ENCODE measurements at regions not wholly inside any gene's neighbourhood (a gene's known extent, or its start where the extent isn't known, plus 50 kb on each side); places are given as distances from the start of the nearest gene placed in this dataset.

DNA sequence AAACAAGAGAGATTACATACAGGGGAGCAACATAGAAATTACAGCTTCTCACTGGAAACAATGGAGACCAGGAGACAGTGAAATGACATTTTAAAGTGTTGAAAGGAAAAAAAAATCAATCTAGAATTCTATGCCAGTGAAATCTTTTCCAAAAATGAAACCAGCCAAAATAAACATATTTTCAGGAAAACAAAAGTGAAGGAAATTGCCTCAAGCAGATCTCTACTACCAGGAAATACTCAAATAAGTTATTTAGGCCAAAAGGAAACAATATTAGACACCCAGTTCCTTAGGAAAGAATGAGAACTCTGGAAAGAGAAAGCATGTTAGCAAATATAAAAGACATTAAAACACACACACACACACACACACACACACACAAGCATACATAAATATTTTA lies 339.9 kb upstream of the NCKAP5 start:
- Mint-ChIP-seq H3K36me3 (ENCODE audit: low read depth) (no peaks in the 10 kb centered on the region), H3K27me3 (peaks cover 2% of the 10 kb centered on the region), H3K4me1 (no peaks in the 10 kb centered on the region), H3K27ac (no peak overlapping the region), H3K9me3 (peaks cover 8% of the 10 kb centered on the region), H3K4me3 (no peak overlapping the region)
- TF ChIP-seq, protein P1, sequence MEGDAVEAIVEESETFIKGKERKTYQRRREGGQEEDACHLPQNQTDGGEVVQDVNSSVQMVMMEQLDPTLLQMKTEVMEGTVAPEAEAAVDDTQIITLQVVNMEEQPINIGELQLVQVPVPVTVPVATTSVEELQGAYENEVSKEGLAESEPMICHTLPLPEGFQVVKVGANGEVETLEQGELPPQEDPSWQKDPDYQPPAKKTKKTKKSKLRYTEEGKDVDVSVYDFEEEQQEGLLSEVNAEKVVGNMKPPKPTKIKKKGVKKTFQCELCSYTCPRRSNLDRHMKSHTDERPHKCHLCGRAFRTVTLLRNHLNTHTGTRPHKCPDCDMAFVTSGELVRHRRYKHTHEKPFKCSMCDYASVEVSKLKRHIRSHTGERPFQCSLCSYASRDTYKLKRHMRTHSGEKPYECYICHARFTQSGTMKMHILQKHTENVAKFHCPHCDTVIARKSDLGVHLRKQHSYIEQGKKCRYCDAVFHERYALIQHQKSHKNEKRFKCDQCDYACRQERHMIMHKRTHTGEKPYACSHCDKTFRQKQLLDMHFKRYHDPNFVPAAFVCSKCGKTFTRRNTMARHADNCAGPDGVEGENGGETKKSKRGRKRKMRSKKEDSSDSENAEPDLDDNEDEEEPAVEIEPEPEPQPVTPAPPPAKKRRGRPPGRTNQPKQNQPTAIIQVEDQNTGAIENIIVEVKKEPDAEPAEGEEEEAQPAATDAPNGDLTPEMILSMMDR (IDR thresholded peaks at IDR 0.05): no peak
- DNase-seq (no peak), ATAC-seq (ENCODE audit: low read depth) (no peak)
- POLR2A ChIA-PET: no interaction called here
- intact Hi-C loops (cut with micrococcal nuclease): no loop called here
- CTCF ChIA-PET: no interaction called here

DNA sequence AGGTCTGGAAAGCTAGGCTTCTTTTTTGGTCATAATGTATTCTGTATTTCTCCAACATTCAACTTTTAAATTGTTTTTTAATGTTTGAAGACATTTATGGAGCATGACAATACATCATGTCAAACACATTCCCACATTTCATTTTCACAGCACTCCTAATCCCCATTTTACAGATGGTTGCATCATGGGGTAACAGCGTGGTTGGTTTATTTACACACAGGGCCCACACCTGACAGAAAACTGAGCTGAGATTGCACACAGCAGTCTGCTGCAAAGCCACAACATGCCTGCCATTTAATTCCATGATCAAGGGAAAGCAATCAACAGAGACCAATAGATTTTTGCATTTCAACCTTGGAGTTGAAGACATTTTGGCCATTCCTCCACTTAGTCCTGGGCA lies 335.7 kb upstream of the MGAT5 start:
- ChIA-PET CTCF (no interaction called here), POLR2A (no interaction called here)
- DNase-seq (no peak), ATAC-seq (ENCODE audit: low read depth) (no peak)
- Mint-ChIP-seq H3K36me3 (ENCODE audit: low read depth) (no peaks in the 10 kb centered on the region), H3K4me3 (no peak overlapping the region), H3K4me1 (no peaks in the 10 kb centered on the region), H3K9me3 (no peaks in the 10 kb centered on the region), H3K27ac (no peak overlapping the region), H3K27me3 (peaks cover 6% of the 10 kb centered on the region)
- TF ChIP-seq, protein P1 (IDR thresholded peaks at IDR 0.05): no peak
- intact Hi-C loops (cut with micrococcal nuclease): no loop called here

DNA sequence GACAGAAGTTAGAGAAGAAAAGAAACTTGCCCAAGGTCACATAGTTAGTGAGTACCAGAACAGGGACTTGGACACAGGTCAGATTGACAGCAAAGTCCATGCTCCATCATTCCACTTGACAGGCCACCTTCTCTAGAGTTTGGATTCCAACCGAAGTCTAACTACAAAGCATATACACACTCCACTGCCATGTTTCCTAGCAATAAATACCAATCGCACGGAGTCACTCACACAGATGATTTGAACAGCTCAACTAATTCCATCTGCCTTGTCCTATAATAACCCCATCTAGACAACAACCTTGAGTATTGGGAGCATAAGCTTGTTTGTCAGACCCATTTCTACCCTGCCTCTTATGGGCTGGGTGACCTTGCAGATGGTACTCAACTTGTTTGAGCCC lies 334.6 kb upstream of the MGAT5 start:
- intact Hi-C loops (cut with micrococcal nuclease): no loop called here
- H3K4me3 Mint-ChIP-seq: no peak overlapping the region
- H3K9me3 Mint-ChIP-seq: no peaks in the 10 kb centered on the region
- DNase-seq: no peak
- ATAC-seq (ENCODE audit: low read depth): no peak
- no peaks in the 10 kb centered on the region for H3K36me3 Mint-ChIP-seq (ENCODE audit: low read depth)
- ChIA-PET CTCF (no interaction called here), POLR2A (no interaction called here)
- no peak overlapping the region for H3K27ac Mint-ChIP-seq
- peaks cover 6% of the 10 kb centered on the region for H3K27me3 Mint-ChIP-seq
- H3K4me1 Mint-ChIP-seq: no peaks in the 10 kb centered on the region
- TF ChIP-seq, protein P1 (IDR thresholded peaks at IDR 0.05): no peak

DNA sequence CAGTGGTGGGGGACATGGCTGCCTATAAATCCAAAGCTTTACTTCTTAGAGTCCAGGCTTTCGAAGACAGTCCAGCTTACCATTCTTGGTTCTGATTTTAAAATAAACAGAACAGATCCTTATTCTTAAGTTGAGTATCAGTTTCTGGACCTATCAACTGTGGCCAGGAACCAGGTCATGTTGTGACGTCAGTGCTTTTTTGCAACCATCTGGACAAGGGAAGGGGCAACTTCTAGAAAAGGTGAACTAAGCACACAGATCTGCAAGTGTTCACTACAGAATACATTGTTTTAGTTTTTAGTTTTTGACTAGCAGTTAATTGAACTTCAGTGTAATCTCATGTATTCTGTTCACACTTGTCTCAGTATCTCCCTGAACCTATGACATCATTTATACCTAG lies 326.0 kb upstream of the MGAT5 start:
- CTCF ChIA-PET: no interaction called here
- no peaks in the 10 kb centered on the region for H3K4me1 Mint-ChIP-seq
- no peaks in the 10 kb centered on the region for H3K36me3 Mint-ChIP-seq (ENCODE audit: low read depth)
- ATAC-seq (ENCODE audit: low read depth): no peak
- TF ChIP-seq, protein P1 (IDR thresholded peaks at IDR 0.05): no peak
- DNase-seq: no peak
- POLR2A ChIA-PET: no interaction called here
- intact Hi-C loops (cut with micrococcal nuclease): no loop called here
- peaks cover 2% of the 10 kb centered on the region for H3K27me3 Mint-ChIP-seq
- H3K4me3 Mint-ChIP-seq: no peak overlapping the region
- no peak overlapping the region for H3K27ac Mint-ChIP-seq
- H3K9me3 Mint-ChIP-seq: no peaks in the 10 kb centered on the region

DNA sequence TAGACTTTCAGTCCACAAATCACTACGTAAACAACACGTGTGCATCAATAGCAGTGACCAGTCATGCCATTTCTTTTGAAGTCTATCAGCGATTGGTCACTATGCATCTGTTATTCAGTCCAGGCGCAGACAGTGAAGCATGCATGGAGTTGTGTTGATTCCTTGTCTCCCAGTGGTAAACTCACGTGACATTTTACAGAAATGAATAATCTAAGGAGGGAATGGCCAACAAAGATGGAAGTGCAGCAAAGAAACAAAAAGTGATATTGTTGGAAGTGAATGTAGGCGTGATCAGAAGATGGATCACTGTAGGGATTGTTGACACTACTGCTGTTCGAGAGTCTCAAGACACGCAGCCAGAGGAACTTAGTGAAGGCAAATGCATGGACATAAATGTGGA lies 317.8 kb upstream of the MGAT5 start:
- H3K4me1 Mint-ChIP-seq: no peaks in the 10 kb centered on the region
- no peak for DNase-seq
- no peaks in the 10 kb centered on the region for H3K36me3 Mint-ChIP-seq (ENCODE audit: low read depth)
- CTCF ChIA-PET: no interaction called here
- ATAC-seq (ENCODE audit: low read depth): no peak
- TF ChIP-seq, protein P1 (IDR thresholded peaks at IDR 0.05): no peak
- peaks cover 3% of the 10 kb centered on the region for H3K27me3 Mint-ChIP-seq
- intact Hi-C loops (cut with micrococcal nuclease): no loop called here
- POLR2A ChIA-PET: no interaction called here
- peaks cover 6% of the 10 kb centered on the region for H3K9me3 Mint-ChIP-seq
- no peak overlapping the region for H3K27ac Mint-ChIP-seq
- no peak overlapping the region for H3K4me3 Mint-ChIP-seq

Data from activated B cell treated with CpG ODN at 0.5 μM for 24 hours (primary cell).